ENCODE measurements at regions not wholly inside any gene's neighbourhood (a gene's known extent, or its start where the extent isn't known, plus 50 kb on each side); places are given as distances from the start of the nearest gene placed in this dataset.

DNA sequence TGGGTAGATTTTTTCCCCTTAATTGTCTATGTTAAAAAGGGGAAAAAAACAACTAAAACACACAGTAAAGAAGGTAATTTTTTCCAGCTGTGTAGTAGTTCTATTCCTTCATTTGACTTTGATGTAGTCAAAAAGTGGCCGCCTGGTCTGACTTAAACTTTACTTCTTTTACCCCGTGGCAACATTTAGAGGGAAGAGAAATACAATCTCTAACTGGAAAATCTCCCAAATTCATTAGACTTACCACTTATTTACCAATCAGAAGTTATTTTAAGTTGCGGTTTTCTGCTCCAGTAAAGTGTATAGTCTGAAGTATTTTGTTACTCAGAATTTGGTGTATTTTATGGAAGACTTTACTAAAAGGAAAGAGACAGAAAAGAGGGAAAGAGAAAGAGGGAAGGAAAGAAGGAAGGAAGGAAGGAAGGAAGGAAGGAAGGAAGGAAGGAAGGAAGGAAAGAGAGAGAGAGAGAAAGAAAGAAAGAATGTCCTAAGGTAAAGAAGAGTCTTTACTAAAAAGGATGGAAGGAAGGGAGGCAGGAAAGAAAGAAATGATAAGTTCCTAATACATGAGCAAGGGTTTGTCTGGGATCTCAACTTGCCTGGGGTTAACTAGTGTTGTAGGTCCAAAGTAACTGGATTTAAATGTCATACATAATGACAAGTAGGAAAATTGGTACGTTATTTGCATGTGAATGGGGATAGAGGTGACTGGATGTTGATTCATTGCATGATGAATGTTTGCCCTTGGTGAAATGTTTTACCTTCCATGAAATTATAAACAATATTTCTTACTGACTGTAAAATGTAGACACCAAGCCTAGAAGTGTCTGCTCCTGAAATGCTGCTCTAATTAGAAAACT is 135.1 kb downstream of the SAMD5 start:
- Histone ChIP-seq H3K36me3 (ENCODE audit: control insufficient read depth, insufficient read depth, low read length) (no peaks in the 10 kb centered on the region), H3K4me1 (ENCODE audit: control insufficient read depth, insufficient read depth, low read length) (no peaks in the 10 kb centered on the region), H3K9ac (ENCODE audit: low read depth, low read length) (no peak overlapping the region), H3K4me3 (ENCODE audit: low read depth, low read length) (no peak overlapping the region), H3K27ac (ENCODE audit: low read depth, low read length) (no peak overlapping the region), H3K9me3 (ENCODE audit: control insufficient read depth, insufficient read depth, low read length) (no peaks in the 10 kb centered on the region), H3K27me3 (ENCODE audit: control insufficient read depth, insufficient read depth, low read length) (no peaks in the 10 kb centered on the region)

GRCh38 chr6:147648916-147649315 is 140.4 kb downstream of the SAMD5 start:
- peaks cover 6% of the 10 kb centered on the region; the same call in 1 of the 2 replicates for H3K4me1 ChIP-seq (ENCODE audit: control insufficient read depth, insufficient read depth, low read length)
- no peak overlapping the region for H3K4me3 ChIP-seq (ENCODE audit: low read depth, low read length)
- H3K27me3 ChIP-seq (ENCODE audit: control insufficient read depth, insufficient read depth, low read length) = no peaks in the 10 kb centered on the region
- no peak overlapping the region for H3K27ac ChIP-seq (ENCODE audit: low read depth, low read length)
- no peak overlapping the region for H3K9ac ChIP-seq (ENCODE audit: low read depth, low read length)
- no peaks in the 10 kb centered on the region for H3K9me3 ChIP-seq (ENCODE audit: control insufficient read depth, insufficient read depth, low read length)
- H3K36me3 ChIP-seq (ENCODE audit: control insufficient read depth, insufficient read depth, low read length) = no peaks in the 10 kb centered on the region

DNA sequence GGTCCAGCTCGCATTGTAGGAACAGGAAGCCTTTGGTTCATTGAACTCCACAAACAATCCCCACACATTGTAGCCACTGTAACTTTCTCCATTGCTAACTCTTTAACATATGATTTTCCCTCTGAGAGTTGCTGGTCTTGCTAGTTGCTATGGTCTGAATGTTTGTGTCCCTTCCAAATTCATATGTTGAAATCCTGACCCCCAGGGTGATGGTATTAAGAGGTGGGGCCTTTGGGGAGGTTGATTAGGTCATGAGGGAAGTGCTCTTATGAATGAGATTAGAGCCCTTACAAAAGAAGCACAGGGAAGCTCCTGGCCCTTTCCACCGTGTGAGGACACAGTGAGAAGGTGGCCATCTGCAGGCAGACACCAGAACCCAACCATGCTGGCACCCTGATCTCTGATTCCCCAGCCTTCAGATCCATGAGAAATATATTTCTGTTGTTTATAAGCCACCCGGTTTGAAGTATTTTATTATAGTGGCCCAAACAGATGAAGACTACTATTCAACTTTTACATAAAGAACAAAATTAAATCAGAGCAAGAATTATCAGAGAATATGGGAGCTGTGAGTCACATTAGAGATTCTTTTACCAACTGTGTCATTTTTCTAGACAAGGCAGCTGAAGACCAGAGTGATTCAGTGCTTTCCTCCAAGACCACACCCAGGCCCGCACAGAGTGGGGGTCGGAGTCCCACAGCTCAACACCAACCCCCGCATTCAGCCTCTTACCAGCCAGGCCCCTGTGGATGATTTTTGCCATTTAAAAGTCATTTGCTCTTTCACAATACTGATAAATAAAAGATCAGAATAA is 143.0 kb downstream of the SAMD5 start:
- no peaks in the 10 kb centered on the region for H3K9me3 ChIP-seq (ENCODE audit: control insufficient read depth, insufficient read depth, low read length)
- peaks cover 6% of the 10 kb centered on the region; the same call in 1 of the 2 replicates for H3K4me1 ChIP-seq (ENCODE audit: control insufficient read depth, insufficient read depth, low read length)
- no peaks in the 10 kb centered on the region for H3K27me3 ChIP-seq (ENCODE audit: control insufficient read depth, insufficient read depth, low read length)
- no peak overlapping the region for H3K27ac ChIP-seq (ENCODE audit: low read depth, low read length)
- H3K36me3 ChIP-seq (ENCODE audit: control insufficient read depth, insufficient read depth, low read length) = no peaks in the 10 kb centered on the region
- H3K4me3 ChIP-seq (ENCODE audit: low read depth, low read length) = no peak overlapping the region
- H3K9ac ChIP-seq (ENCODE audit: low read depth, low read length) = no peak overlapping the region

DNA sequence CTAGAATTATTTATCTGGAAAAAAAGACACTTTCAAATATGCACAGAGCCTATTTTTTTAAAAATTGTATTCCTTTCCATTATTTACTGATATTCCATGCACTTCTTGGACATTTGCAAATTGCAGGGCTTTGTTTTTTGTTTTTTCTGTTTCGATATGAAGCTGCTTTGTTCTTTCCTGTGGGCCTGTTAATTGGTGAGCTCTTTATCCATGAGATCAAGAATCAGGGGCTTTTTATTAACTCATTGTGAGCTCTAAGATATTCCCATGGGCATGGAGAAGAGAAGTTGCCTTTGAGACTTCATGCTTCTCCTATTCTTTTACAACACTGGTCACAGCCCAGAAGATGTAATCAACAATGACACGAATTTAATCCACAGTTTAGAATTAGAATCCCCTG is 145.1 kb downstream of the SAMD5 start:
- no peak overlapping the region for H3K4me3 ChIP-seq (ENCODE audit: low read depth, low read length)
- no peaks in the 10 kb centered on the region for H3K36me3 ChIP-seq (ENCODE audit: control insufficient read depth, insufficient read depth, low read length)
- peaks cover 6% of the 10 kb centered on the region; the same call in 1 of the 2 replicates for H3K4me1 ChIP-seq (ENCODE audit: control insufficient read depth, insufficient read depth, low read length)
- no peaks in the 10 kb centered on the region for H3K27me3 ChIP-seq (ENCODE audit: control insufficient read depth, insufficient read depth, low read length)
- no peak overlapping the region for H3K9ac ChIP-seq (ENCODE audit: low read depth, low read length)
- no peaks in the 10 kb centered on the region for H3K9me3 ChIP-seq (ENCODE audit: control insufficient read depth, insufficient read depth, low read length)
- H3K27ac ChIP-seq (ENCODE audit: low read depth, low read length) = no peak overlapping the region

- Histone ChIP-seq H3K9me3 (ENCODE audit: control insufficient read depth, insufficient read depth, low read length) (no peaks in the 10 kb centered on the region), H3K9ac (ENCODE audit: low read depth, low read length) (no peak overlapping the region), H3K4me1 (ENCODE audit: control insufficient read depth, insufficient read depth, low read length) (peaks cover 6% of the 10 kb centered on the region; the same call in 1 of the 2 replicates), H3K4me3 (ENCODE audit: low read depth, low read length) (no peak overlapping the region), H3K36me3 (ENCODE audit: control insufficient read depth, insufficient read depth, low read length) (no peaks in the 10 kb centered on the region), H3K27me3 (ENCODE audit: control insufficient read depth, insufficient read depth, low read length) (no peaks in the 10 kb centered on the region), H3K27ac (ENCODE audit: low read depth, low read length) (no peak overlapping the region)
These were observed 145.8 kb downstream of the SAMD5 start for GRCh38 chr6:147654103-147654845.

GRCh38 chr6:147660334-147661311 is 152.1 kb downstream of the SAMD5 start:
- no peak overlapping the region for H3K27ac ChIP-seq (ENCODE audit: low read depth, low read length)
- no peak overlapping the region for H3K9ac ChIP-seq (ENCODE audit: low read depth, low read length)
- H3K9me3 ChIP-seq (ENCODE audit: control insufficient read depth, insufficient read depth, low read length) = no peaks in the 10 kb centered on the region
- no peak overlapping the region for H3K4me3 ChIP-seq (ENCODE audit: low read depth, low read length)
- peaks cover 7% of the 10 kb centered on the region; the same call in 1 of the 2 replicates for H3K4me1 ChIP-seq (ENCODE audit: control insufficient read depth, insufficient read depth, low read length)
- no peaks in the 10 kb centered on the region for H3K36me3 ChIP-seq (ENCODE audit: control insufficient read depth, insufficient read depth, low read length)
- H3K27me3 ChIP-seq (ENCODE audit: control insufficient read depth, insufficient read depth, low read length) = no peaks in the 10 kb centered on the region

DNA sequence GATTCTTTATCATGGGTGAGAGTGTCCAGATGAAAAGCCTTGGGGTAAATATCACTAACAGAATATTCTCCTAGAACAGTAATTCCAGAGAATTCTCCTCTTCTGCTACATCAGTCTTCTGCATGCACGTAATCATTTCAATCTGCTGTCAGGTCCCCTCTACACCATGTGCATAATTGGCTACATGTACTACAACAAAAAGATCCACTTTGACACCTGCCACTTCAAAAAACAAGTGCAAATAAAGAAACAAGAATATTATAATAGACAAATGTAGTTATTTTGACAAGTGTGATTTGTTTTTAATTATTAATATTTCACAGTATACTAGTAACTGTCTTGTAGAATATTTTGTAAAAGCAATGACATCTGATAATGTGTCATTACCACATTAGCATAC is 154.2 kb downstream of the SAMD5 start:
- no peak overlapping the region for H3K9ac ChIP-seq (ENCODE audit: low read depth, low read length)
- H3K9me3 ChIP-seq (ENCODE audit: control insufficient read depth, insufficient read depth, low read length) = no peaks in the 10 kb centered on the region
- H3K4me1 ChIP-seq (ENCODE audit: control insufficient read depth, insufficient read depth, low read length) = peaks cover 18% of the 10 kb centered on the region
- no peaks in the 10 kb centered on the region for H3K36me3 ChIP-seq (ENCODE audit: control insufficient read depth, insufficient read depth, low read length)
- no peak overlapping the region for H3K4me3 ChIP-seq (ENCODE audit: low read depth, low read length)
- no peak overlapping the region for H3K27ac ChIP-seq (ENCODE audit: low read depth, low read length)
- H3K27me3 ChIP-seq (ENCODE audit: control insufficient read depth, insufficient read depth, low read length) = no peaks in the 10 kb centered on the region

- no peaks in the 10 kb centered on the region for H3K36me3 ChIP-seq (ENCODE audit: control insufficient read depth, insufficient read depth, low read length)
- no peak overlapping the region for H3K4me3 ChIP-seq (ENCODE audit: low read depth, low read length)
- peaks cover 18% of the 10 kb centered on the region for H3K4me1 ChIP-seq (ENCODE audit: control insufficient read depth, insufficient read depth, low read length)
- H3K27me3 ChIP-seq (ENCODE audit: control insufficient read depth, insufficient read depth, low read length) = no peaks in the 10 kb centered on the region
- no peak overlapping the region for H3K27ac ChIP-seq (ENCODE audit: low read depth, low read length)
- H3K9me3 ChIP-seq (ENCODE audit: control insufficient read depth, insufficient read depth, low read length) = no peaks in the 10 kb centered on the region
- H3K9ac ChIP-seq (ENCODE audit: low read depth, low read length) = no peak overlapping the region
These were observed 155.6 kb downstream of the SAMD5 start for GRCh38 chr6:147664092-147664491.

- no peaks in the 10 kb centered on the region for H3K36me3 ChIP-seq (ENCODE audit: control insufficient read depth, insufficient read depth, low read length)
- no peaks in the 10 kb centered on the region; the same call in 1 of the 2 replicates for H3K9me3 ChIP-seq (ENCODE audit: control insufficient read depth, insufficient read depth, low read length)
- no peaks in the 10 kb centered on the region for H3K27me3 ChIP-seq (ENCODE audit: control insufficient read depth, insufficient read depth, low read length)
- H3K4me3 ChIP-seq (ENCODE audit: low read depth, low read length) = no peak overlapping the region
- H3K9ac ChIP-seq (ENCODE audit: low read depth, low read length) = no peak overlapping the region
- no peak overlapping the region for H3K27ac ChIP-seq (ENCODE audit: low read depth, low read length)
- H3K4me1 ChIP-seq (ENCODE audit: control insufficient read depth, insufficient read depth, low read length) = peaks cover 18% of the 10 kb centered on the region
These were observed 157.8 kb downstream of the SAMD5 start for GRCh38 chr6:147666255-147666654.

GRCh38 chr6:147667082-147667481 is 158.6 kb downstream of the SAMD5 start:
- Histone ChIP-seq H3K27ac (ENCODE audit: low read depth, low read length) (no peak overlapping the region), H3K9me3 (ENCODE audit: control insufficient read depth, insufficient read depth, low read length) (no peaks in the 10 kb centered on the region; the same call in 1 of the 2 replicates), H3K36me3 (ENCODE audit: control insufficient read depth, insufficient read depth, low read length) (no peaks in the 10 kb centered on the region), H3K27me3 (ENCODE audit: control insufficient read depth, insufficient read depth, low read length) (no peaks in the 10 kb centered on the region), H3K4me1 (ENCODE audit: control insufficient read depth, insufficient read depth, low read length) (peaks cover 18% of the 10 kb centered on the region), H3K4me3 (ENCODE audit: low read depth, low read length) (no peak overlapping the region), H3K9ac (ENCODE audit: low read depth, low read length) (no peak overlapping the region)
